ENCODE measurements at regions not wholly inside any gene's neighbourhood (a gene's known extent, or its start where the extent isn't known, plus 50 kb on each side); places are given as distances from the start of the nearest gene placed in this dataset.

DNA sequence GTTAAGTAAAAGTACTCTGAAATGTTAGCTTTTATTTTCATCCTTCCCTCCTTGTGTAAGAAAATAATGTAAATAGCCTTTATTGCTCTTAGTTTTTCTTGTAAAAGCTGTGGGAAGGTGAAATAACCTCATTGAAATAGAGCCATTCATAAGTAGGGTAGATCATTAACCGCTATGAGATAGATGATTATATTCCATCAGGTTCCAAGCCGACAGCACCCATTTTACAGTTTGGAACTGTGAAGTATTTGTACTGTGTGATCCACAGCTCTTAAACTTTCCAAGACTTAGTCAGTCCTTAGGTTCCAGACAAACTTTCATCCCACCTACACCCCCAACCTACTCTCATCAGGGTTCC, 216.5 kb downstream of the TSHZ3 start (continued):
- TF ChIP-seq, protein P1, sequence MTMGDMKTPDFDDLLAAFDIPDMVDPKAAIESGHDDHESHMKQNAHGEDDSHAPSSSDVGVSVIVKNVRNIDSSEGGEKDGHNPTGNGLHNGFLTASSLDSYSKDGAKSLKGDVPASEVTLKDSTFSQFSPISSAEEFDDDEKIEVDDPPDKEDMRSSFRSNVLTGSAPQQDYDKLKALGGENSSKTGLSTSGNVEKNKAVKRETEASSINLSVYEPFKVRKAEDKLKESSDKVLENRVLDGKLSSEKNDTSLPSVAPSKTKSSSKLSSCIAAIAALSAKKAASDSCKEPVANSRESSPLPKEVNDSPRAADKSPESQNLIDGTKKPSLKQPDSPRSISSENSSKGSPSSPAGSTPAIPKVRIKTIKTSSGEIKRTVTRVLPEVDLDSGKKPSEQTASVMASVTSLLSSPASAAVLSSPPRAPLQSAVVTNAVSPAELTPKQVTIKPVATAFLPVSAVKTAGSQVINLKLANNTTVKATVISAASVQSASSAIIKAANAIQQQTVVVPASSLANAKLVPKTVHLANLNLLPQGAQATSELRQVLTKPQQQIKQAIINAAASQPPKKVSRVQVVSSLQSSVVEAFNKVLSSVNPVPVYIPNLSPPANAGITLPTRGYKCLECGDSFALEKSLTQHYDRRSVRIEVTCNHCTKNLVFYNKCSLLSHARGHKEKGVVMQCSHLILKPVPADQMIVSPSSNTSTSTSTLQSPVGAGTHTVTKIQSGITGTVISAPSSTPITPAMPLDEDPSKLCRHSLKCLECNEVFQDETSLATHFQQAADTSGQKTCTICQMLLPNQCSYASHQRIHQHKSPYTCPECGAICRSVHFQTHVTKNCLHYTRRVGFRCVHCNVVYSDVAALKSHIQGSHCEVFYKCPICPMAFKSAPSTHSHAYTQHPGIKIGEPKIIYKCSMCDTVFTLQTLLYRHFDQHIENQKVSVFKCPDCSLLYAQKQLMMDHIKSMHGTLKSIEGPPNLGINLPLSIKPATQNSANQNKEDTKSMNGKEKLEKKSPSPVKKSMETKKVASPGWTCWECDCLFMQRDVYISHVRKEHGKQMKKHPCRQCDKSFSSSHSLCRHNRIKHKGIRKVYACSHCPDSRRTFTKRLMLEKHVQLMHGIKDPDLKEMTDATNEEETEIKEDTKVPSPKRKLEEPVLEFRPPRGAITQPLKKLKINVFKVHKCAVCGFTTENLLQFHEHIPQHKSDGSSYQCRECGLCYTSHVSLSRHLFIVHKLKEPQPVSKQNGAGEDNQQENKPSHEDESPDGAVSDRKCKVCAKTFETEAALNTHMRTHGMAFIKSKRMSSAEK (CRISPR knock-in tag; IDR thresholded peaks at IDR 0.05; ENCODE audit: borderline replicate concordance), result no peak
- TF ChIP-seq, protein P2, sequence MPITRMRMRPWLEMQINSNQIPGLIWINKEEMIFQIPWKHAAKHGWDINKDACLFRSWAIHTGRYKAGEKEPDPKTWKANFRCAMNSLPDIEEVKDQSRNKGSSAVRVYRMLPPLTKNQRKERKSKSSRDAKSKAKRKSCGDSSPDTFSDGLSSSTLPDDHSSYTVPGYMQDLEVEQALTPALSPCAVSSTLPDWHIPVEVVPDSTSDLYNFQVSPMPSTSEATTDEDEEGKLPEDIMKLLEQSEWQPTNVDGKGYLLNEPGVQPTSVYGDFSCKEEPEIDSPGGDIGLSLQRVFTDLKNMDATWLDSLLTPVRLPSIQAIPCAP (CRISPR knock-in tag; IDR thresholded peaks at IDR 0.05), result no peak
- no peak for TF ChIP-seq ZNF263 (CRISPR knock-in tag; IDR thresholded peaks at IDR 0.05; ENCODE audit: low read depth)

DNA sequence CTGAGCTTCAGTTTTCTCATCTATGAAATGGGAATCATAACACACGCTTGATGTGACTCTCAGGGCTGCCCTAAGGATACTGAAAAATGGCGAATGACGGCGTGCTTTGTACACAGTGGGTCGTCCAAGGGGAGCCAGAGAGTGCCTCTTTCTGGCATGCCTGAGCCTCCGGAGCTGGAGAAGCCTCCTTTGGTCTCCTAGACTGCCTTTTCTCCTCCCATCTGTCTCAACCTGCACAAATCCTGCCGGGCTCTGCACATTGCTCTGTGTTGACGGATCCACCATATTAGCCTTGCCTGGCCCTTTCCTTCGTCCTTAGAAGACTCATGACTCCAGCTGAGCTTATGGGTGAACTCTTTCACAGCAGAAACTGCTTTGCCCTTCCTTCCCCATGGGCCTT, 220.9 kb downstream of the TSHZ3 start:
- H3K4me3 Mint-ChIP-seq, result no peak overlapping the region
- H3K4me1 Mint-ChIP-seq, result peaks cover 5% of the 10 kb centered on the region
- no peaks in the 10 kb centered on the region for H3K36me3 Mint-ChIP-seq
- ChIA-PET CTCF (interaction anchor here (1.3 kb wide), 1 partner anchor 74 kb away, joined by 3 read pairs; no protein-coding TSS in a partner anchor), POLR2A (no interaction called here)
- H3K27me3 Mint-ChIP-seq (ENCODE audit: low read depth), result no peaks in the 10 kb centered on the region
- no peak overlapping the region for H3K27ac Mint-ChIP-seq
- DNase-seq (ENCODE audit: low spot score) (no peak), ATAC-seq (no peak)
- peaks cover 22% of the 10 kb centered on the region for H3K9me3 Mint-ChIP-seq
- no peak for TF ChIP-seq GABPB1 (CRISPR knock-in tag; IDR thresholded peaks at IDR 0.05)
- TF ChIP-seq, protein P3, sequence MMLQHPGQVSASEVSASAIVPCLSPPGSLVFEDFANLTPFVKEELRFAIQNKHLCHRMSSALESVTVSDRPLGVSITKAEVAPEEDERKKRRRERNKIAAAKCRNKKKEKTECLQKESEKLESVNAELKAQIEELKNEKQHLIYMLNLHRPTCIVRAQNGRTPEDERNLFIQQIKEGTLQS (CRISPR knock-in tag; conservative IDR thresholded peaks at IDR 0.05), result no peak
- TF ChIP-seq, protein P4, sequence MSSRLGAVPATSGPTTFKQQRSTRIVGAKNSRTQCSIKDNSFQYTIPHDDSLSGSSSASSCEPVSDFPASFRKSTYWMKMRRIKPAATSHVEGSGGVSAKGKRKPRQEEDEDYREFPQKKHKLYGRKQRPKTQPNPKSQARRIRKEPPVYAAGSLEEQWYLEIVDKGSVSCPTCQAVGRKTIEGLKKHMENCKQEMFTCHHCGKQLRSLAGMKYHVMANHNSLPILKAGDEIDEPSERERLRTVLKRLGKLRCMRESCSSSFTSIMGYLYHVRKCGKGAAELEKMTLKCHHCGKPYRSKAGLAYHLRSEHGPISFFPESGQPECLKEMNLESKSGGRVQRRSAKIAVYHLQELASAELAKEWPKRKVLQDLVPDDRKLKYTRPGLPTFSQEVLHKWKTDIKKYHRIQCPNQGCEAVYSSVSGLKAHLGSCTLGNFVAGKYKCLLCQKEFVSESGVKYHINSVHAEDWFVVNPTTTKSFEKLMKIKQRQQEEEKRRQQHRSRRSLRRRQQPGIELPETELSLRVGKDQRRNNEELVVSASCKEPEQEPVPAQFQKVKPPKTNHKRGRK (CRISPR knock-in tag; IDR thresholded peaks at IDR 0.05; ENCODE audit: borderline replicate concordance), result no peak
- TF ChIP-seq, protein P5, sequence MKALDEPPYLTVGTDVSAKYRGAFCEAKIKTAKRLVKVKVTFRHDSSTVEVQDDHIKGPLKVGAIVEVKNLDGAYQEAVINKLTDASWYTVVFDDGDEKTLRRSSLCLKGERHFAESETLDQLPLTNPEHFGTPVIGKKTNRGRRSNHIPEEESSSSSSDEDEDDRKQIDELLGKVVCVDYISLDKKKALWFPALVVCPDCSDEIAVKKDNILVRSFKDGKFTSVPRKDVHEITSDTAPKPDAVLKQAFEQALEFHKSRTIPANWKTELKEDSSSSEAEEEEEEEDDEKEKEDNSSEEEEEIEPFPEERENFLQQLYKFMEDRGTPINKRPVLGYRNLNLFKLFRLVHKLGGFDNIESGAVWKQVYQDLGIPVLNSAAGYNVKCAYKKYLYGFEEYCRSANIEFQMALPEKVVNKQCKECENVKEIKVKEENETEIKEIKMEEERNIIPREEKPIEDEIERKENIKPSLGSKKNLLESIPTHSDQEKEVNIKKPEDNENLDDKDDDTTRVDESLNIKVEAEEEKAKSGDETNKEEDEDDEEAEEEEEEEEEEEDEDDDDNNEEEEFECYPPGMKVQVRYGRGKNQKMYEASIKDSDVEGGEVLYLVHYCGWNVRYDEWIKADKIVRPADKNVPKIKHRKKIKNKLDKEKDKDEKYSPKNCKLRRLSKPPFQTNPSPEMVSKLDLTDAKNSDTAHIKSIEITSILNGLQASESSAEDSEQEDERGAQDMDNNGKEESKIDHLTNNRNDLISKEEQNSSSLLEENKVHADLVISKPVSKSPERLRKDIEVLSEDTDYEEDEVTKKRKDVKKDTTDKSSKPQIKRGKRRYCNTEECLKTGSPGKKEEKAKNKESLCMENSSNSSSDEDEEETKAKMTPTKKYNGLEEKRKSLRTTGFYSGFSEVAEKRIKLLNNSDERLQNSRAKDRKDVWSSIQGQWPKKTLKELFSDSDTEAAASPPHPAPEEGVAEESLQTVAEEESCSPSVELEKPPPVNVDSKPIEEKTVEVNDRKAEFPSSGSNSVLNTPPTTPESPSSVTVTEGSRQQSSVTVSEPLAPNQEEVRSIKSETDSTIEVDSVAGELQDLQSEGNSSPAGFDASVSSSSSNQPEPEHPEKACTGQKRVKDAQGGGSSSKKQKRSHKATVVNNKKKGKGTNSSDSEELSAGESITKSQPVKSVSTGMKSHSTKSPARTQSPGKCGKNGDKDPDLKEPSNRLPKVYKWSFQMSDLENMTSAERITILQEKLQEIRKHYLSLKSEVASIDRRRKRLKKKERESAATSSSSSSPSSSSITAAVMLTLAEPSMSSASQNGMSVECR (CRISPR knock-in tag; IDR thresholded peaks at IDR 0.05; ENCODE audit: borderline replicate concordance), result no peak
- TF ChIP-seq, protein P6, sequence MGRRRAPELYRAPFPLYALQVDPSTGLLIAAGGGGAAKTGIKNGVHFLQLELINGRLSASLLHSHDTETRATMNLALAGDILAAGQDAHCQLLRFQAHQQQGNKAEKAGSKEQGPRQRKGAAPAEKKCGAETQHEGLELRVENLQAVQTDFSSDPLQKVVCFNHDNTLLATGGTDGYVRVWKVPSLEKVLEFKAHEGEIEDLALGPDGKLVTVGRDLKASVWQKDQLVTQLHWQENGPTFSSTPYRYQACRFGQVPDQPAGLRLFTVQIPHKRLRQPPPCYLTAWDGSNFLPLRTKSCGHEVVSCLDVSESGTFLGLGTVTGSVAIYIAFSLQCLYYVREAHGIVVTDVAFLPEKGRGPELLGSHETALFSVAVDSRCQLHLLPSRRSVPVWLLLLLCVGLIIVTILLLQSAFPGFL (CRISPR knock-in tag; IDR thresholded peaks at IDR 0.05; ENCODE audit: borderline replicate concordance), result no peak
- TF ChIP-seq, protein P7, sequence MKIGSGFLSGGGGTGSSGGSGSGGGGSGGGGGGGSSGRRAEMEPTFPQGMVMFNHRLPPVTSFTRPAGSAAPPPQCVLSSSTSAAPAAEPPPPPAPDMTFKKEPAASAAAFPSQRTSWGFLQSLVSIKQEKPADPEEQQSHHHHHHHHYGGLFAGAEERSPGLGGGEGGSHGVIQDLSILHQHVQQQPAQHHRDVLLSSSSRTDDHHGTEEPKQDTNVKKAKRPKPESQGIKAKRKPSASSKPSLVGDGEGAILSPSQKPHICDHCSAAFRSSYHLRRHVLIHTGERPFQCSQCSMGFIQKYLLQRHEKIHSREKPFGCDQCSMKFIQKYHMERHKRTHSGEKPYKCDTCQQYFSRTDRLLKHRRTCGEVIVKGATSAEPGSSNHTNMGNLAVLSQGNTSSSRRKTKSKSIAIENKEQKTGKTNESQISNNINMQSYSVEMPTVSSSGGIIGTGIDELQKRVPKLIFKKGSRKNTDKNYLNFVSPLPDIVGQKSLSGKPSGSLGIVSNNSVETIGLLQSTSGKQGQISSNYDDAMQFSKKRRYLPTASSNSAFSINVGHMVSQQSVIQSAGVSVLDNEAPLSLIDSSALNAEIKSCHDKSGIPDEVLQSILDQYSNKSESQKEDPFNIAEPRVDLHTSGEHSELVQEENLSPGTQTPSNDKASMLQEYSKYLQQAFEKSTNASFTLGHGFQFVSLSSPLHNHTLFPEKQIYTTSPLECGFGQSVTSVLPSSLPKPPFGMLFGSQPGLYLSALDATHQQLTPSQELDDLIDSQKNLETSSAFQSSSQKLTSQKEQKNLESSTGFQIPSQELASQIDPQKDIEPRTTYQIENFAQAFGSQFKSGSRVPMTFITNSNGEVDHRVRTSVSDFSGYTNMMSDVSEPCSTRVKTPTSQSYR (CRISPR knock-in tag; IDR thresholded peaks at IDR 0.05), result no peak
- TF ChIP-seq TEAD1 (CRISPR knock-in tag; IDR thresholded peaks at IDR 0.05), result no peak
- TF ChIP-seq, protein P8, sequence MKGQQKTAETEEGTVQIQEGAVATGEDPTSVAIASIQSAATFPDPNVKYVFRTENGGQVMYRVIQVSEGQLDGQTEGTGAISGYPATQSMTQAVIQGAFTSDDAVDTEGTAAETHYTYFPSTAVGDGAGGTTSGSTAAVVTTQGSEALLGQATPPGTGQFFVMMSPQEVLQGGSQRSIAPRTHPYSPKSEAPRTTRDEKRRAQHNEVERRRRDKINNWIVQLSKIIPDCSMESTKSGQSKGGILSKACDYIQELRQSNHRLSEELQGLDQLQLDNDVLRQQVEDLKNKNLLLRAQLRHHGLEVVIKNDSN (CRISPR knock-in tag; IDR thresholded peaks at IDR 0.05), result no peak
- TF ChIP-seq, protein P9, sequence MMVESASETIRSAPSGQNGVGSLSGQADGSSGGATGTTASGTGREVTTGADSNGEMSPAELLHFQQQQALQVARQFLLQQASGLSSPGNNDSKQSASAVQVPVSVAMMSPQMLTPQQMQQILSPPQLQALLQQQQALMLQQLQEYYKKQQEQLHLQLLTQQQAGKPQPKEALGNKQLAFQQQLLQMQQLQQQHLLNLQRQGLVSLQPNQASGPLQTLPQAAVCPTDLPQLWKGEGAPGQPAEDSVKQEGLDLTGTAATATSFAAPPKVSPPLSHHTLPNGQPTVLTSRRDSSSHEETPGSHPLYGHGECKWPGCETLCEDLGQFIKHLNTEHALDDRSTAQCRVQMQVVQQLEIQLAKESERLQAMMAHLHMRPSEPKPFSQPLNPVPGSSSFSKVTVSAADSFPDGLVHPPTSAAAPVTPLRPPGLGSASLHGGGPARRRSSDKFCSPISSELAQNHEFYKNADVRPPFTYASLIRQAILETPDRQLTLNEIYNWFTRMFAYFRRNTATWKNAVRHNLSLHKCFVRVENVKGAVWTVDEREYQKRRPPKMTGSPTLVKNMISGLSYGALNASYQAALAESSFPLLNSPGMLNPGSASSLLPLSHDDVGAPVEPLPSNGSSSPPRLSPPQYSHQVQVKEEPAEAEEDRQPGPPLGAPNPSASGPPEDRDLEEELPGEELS (CRISPR knock-in tag; IDR thresholded peaks at IDR 0.05), result no peak
- TF ChIP-seq RORB (CRISPR knock-in tag; IDR thresholded peaks at IDR 0.05), result no peak
- no peak for TF ChIP-seq ZNF396 (CRISPR knock-in tag; IDR thresholded peaks at IDR 0.05; ENCODE audit: borderline replicate concordance)
